ENCODE measurements at regions not wholly inside any gene's neighbourhood (a gene's known extent, or its start where the extent isn't known, plus 50 kb on each side); places are given as distances from the start of the nearest gene placed in this dataset.

DNA sequence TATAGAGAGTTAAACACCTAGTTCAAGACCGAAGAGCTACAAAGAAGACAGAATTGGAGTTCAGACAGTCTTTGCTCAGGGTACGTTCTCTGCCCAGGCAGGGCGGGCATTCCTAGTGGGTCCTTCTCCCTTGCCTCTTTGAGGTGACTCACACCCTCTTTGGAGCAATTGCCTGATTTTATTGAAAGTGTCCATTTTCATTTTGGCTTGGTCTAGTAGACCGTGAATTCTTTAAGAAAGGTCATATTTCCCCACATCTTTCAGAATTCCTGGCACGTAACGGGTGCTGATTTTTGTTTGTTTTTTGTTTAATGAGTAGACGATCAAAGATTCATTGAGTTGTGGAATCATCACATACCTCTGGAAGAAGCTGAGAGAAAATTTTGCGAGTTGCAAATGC is 871.5 kb downstream of the RNF144A start:
- TF ChIP-seq ZNF792 (tag by site-specific recombination; IDR thresholded peaks at IDR 0.05), result no peak
- TF ChIP-seq, protein P1, sequence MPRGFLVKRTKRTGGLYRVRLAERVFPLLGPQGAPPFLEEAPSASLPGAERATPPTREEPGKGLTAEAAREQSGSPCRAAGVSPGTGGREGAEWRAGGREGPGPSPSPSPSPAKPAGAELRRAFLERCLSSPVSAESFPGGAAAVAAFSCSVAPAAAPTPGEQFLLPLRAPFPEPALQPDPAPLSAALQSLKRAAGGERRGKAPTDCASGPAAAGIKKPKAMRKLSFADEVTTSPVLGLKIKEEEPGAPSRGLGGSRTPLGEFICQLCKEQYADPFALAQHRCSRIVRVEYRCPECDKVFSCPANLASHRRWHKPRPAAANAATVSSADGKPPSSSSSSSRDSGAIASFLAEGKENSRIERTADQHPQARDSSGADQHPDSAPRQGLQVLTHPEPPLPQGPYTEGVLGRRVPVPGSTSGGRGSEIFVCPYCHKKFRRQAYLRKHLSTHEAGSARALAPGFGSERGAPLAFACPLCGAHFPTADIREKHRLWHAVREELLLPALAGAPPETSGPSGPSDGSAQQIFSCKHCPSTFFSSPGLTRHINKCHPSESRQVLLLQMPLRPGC (tag by site-specific recombination; IDR thresholded peaks at IDR 0.05), result no peak
- no peak for TF ChIP-seq ZFP69B (tag by site-specific recombination; IDR thresholded peaks at IDR 0.05)
- TF ChIP-seq ZNF138 (tag by site-specific recombination; IDR thresholded peaks at IDR 0.05; ENCODE audit: borderline replicate concordance), result no peak
- TF ChIP-seq, protein P2, sequence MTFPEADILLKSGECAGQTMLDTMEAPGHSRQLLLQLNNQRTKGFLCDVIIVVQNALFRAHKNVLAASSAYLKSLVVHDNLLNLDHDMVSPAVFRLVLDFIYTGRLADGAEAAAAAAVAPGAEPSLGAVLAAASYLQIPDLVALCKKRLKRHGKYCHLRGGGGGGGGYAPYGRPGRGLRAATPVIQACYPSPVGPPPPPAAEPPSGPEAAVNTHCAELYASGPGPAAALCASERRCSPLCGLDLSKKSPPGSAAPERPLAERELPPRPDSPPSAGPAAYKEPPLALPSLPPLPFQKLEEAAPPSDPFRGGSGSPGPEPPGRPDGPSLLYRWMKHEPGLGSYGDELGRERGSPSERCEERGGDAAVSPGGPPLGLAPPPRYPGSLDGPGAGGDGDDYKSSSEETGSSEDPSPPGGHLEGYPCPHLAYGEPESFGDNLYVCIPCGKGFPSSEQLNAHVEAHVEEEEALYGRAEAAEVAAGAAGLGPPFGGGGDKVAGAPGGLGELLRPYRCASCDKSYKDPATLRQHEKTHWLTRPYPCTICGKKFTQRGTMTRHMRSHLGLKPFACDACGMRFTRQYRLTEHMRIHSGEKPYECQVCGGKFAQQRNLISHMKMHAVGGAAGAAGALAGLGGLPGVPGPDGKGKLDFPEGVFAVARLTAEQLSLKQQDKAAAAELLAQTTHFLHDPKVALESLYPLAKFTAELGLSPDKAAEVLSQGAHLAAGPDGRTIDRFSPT (tag by site-specific recombination; IDR thresholded peaks at IDR 0.05), result no peak
- TF ChIP-seq ZNF23 (tag by site-specific recombination; IDR thresholded peaks at IDR 0.05; ENCODE audit: borderline replicate concordance), result no peak
- TF ChIP-seq BCL11A (tag by site-specific recombination; IDR thresholded peaks at IDR 0.05; ENCODE audit: low read depth), result no peak
- no peak for TF ChIP-seq ZNF670 (tag by site-specific recombination; IDR thresholded peaks at IDR 0.05; ENCODE audit: low read depth)
- no peak for TF ChIP-seq ZNF529 (tag by site-specific recombination; IDR thresholded peaks at IDR 0.05; ENCODE audit: insufficient replicate concordance)
- TF ChIP-seq, protein P3, sequence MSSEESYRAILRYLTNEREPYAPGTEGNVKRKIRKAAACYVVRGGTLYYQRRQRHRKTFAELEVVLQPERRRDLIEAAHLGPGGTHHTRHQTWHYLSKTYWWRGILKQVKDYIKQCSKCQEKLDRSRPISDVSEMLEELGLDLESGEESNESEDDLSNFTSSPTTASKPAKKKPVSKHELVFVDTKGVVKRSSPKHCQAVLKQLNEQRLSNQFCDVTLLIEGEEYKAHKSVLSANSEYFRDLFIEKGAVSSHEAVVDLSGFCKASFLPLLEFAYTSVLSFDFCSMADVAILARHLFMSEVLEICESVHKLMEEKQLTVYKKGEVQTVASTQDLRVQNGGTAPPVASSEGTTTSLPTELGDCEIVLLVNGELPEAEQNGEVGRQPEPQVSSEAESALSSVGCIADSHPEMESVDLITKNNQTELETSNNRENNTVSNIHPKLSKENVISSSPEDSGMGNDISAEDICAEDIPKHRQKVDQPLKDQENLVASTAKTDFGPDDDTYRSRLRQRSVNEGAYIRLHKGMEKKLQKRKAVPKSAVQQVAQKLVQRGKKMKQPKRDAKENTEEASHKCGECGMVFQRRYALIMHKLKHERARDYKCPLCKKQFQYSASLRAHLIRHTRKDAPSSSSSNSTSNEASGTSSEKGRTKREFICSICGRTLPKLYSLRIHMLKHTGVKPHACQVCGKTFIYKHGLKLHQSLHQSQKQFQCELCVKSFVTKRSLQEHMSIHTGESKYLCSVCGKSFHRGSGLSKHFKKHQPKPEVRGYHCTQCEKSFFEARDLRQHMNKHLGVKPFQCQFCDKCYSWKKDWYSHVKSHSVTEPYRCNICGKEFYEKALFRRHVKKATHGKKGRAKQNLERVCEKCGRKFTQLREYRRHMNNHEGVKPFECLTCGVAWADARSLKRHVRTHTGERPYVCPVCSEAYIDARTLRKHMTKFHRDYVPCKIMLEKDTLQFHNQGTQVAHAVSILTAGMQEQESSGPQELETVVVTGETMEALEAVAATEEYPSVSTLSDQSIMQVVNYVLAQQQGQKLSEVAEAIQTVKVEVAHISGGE (tag by site-specific recombination; conservative IDR thresholded peaks at IDR 0.05; ENCODE audit: low read depth), result no peak
- no peak for TF ChIP-seq RBAK (tag by site-specific recombination; IDR thresholded peaks at IDR 0.05)
- no peak for TF ChIP-seq ZNF654 (tag by site-specific recombination; IDR thresholded peaks at IDR 0.05; ENCODE audit: low read depth)
- TF ChIP-seq, protein P4, sequence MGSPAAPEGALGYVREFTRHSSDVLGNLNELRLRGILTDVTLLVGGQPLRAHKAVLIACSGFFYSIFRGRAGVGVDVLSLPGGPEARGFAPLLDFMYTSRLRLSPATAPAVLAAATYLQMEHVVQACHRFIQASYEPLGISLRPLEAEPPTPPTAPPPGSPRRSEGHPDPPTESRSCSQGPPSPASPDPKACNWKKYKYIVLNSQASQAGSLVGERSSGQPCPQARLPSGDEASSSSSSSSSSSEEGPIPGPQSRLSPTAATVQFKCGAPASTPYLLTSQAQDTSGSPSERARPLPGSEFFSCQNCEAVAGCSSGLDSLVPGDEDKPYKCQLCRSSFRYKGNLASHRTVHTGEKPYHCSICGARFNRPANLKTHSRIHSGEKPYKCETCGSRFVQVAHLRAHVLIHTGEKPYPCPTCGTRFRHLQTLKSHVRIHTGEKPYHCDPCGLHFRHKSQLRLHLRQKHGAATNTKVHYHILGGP (tag by site-specific recombination; IDR thresholded peaks at IDR 0.05), result no peak
- TF ChIP-seq ZNF426 (tag by site-specific recombination; IDR thresholded peaks at IDR 0.05), result no peak
- TF ChIP-seq ZNF610 (tag by site-specific recombination; IDR thresholded peaks at IDR 0.05; ENCODE audit: borderline replicate concordance), result no peak
- no peak for TF ChIP-seq SALL2 (tag by site-specific recombination; IDR thresholded peaks at IDR 0.05; ENCODE audit: borderline replicate concordance)
- Histone ChIP-seq H3K4me3 (ENCODE audit: low read depth, low read length) (no peak overlapping the region), H3K9me3 (ENCODE audit: control insufficient read depth, insufficient read depth, low read depth, low read length) (no peaks in the 10 kb centered on the region), H3K27ac (ENCODE audit: extremely low read depth, low read depth, low read length) (no peak overlapping the region), H3K36me3 (ENCODE audit: control insufficient read depth in 2 of 2, insufficient read depth in 1 of 2, low read length in 2 of 2) (no peaks in the 10 kb centered on the region), H3K4me1 (ENCODE audit: control insufficient read depth, insufficient read depth, low read length) (peaks cover 4% of the 10 kb centered on the region; the same call in 1 of the 2 replicates)
- ChIA-PET CTCF (no interaction called here), POLR2A (no interaction called here)
